Stimulated activated CD4-positive, alpha-beta T cell treated with anti-CD3 and anti-CD28 coated beads, Interleukin-4, amount 100 ng/mL, for 48 hours (primary cell): ENCODE measurements at regions not wholly inside any gene's neighbourhood (a gene's known extent, or its start where the extent isn't known, plus 50 kb on each side); places are given as distances from the start of the nearest gene placed in this dataset.

ENCODE experiments used
- DNase-seq, 2 donors: peaks; one replicate each; pipeline ENCODE4 v3.0.0-alpha.2; 2020; ENCODE audit warnings: low read depth in 2 of 2

DNA sequence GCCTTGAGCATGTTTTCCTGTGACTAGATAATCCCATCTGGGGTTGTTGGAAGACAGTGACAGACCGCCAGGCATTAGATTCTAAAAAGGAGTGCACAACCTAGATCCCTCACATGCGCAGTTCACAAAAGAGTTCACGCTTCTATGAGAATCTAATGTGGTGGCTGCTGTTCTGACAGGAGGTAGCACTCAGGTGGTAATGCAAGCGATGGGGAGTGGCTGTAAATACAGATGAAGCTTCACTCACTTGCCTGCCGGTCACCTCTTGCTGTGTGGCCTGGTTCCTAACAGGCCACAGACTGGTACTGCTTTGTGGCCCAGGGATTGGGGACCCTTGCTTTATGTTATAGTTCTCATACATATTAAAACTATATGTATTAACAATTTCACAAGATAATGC lies 81.9 kb upstream of the TMLHE start:
- no peak for DNase-seq

GRCh38 chrX:155682834-155683233 lies 70.1 kb upstream of the TMLHE start:
- no peak for DNase-seq

DNA sequence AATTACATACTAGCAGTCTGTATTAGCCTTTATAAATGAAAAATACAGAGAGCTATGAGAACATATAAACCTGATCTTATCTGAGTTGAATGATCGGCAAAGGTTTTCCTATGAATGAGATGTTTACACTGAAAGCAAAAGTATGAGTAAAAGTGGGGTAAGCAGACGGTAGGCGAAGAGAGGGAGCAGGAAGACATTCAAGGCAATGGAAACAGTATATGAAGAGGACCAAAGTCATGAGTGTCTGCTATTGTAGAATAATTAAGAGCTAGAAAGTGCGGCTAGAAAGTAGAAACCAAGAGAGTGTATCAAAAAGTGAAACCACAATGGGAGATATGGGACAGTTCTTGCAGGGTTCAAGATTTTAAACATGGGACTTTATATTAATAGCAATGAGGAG lies 67.0 kb upstream of the TMLHE start:
- DNase-seq, result no peak

DNA sequence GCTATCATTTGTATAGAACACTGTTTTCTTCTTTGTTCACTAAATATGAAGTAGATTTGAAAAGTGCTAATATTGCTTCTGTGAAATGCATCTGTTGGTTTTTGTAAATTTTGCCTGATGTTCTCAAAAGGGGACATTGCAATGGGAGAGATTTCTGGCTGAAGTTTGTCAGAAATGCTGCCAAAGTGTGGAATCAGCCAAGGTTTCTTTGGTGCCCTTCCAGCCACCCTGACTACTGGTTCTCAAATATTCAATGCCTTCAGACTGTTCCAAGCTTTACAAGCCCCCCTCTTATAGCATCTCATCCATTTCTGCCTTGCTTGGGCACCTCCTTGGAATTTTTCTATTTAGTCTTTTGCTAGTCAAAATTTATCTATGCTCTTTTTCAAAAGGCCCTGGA lies 60.6 kb upstream of the TMLHE start:
- no peak for DNase-seq

- DNase-seq, result no peak
These were observed 54.0 kb upstream of the TMLHE start for GRCh38 chrX:155666741-155667140.
